Stimulated activated naive B cell treated with anti-CD40 and anti-IgM and Interleukin-4, amounts not matched to agents 10 μg/mL and 1 μg/mL and 100 μg/mL, for 72 hours (primary cell): ENCODE measurements at regions not wholly inside any gene's neighbourhood (a gene's known extent, or its start where the extent isn't known, plus 50 kb on each side); places are given as distances from the start of the nearest gene placed in this dataset.
A peak's percentile ranks its signal among the peaks of the same experiment; 100 is the strongest.

Source experiments
- ATAC-seq, 2 donors: fragments of 150-1000 bp; cut with Tn5 transposase; replicated peaks; 2 replicates each; pipeline ENCODE4 v1.10.0; 2021; ENCODE audit warnings: moderate library complexity in 1 of 2
- DNase-seq: peaks from one replicate; pipeline ENCODE4 v3.0.0; 2021
- H3K27ac Mint-ChIP-seq: one replicate; pipeline ENCODE4 v1.8.0; 2022; ENCODE audit warnings: mild to moderate bottlenecking, mixed read lengths
- H3K27me3 Mint-ChIP-seq, 2 donors: one replicate each; pipeline ENCODE4 v1.8.0; 2022; ENCODE audit warnings: mixed read lengths in 2 of 2
- H3K36me3 Mint-ChIP-seq, 2 donors: one replicate each; pipeline ENCODE4 v1.8.0; 2022; ENCODE audit warnings: mixed read lengths in 2 of 2, mild to moderate bottlenecking in 1 of 2
- H3K4me1 Mint-ChIP-seq, 2 donors: one replicate each; pipeline ENCODE4 v1.8.0; 2022; ENCODE audit warnings: mixed read lengths in 2 of 2, mild to moderate bottlenecking in 1 of 2
- H3K4me3 Mint-ChIP-seq, 2 donors: one replicate each; pipeline ENCODE4 v1.8.0; 2022; ENCODE audit warnings: mild to moderate bottlenecking in 2 of 2, mixed read lengths in 2 of 2, moderate library complexity in 1 of 2
- H3K9me3 Mint-ChIP-seq, 2 donors: one replicate each; pipeline ENCODE4 v1.8.0; 2022; ENCODE audit warnings: mixed read lengths in 2 of 2, mild to moderate bottlenecking in 1 of 2

DNA sequence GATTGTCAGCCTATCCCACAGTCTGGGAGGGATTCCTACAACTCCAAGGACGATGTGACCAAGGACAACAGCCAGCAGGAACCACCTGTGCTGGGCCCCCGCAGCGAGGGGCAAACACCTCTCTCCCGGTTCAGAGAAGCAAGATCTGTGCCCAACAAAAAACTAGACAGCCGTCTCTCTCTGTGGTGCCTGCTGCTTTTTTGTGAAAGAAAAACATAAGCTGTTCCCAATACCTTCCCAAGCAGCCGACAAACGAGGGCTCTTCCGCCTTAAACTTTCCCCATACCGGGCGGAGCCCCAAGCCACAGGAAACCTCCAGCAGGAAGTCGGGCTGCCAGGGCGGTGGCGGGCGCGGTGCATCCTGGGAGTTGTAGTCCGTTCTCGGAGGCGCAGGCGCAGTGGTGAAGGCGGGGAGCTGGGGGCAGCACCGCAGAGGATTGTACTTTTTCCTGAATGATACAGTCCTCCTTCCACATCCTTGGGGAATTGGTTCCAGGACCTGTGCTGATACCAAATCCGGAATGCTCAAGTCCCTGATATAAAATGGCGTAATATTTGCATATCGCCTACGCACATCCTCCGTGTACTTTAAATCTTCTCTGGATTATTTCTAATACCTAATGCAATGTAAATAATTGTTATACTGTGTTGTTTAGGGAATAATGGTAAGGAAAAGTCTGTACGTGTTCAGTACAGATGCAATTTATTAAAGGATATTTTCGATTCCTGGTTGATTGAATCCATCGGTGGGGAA lies 63.1 kb upstream of the IRF2 start:
- ATAC-seq (peak; percentile 81 to 83), DNase-seq (peak; percentile 87)
- no peaks in the 10 kb centered on the region for H3K27me3 Mint-ChIP-seq
- peaks cover 32 to 45% of the 10 kb centered on the region in 2 donors for H3K4me1 Mint-ChIP-seq
- peak overlapping the region; percentile 89 to 93 for H3K4me3 Mint-ChIP-seq
- H3K9me3 Mint-ChIP-seq, result no peaks in the 10 kb centered on the region
- peak overlapping the region; percentile 97 for H3K27ac Mint-ChIP-seq
- peaks cover 1 to 3% of the 10 kb centered on the region in 2 donors for H3K36me3 Mint-ChIP-seq

GRCh38 chr4:184536881-184537248 lies 62.5 kb upstream of the IRF2 start:
- no peak for DNase-seq
- Mint-ChIP-seq H3K4me1 (peaks cover 32 to 44% of the 10 kb centered on the region in 2 donors), H3K27ac (peak overlapping the region; percentile 97), H3K4me3 (peak overlapping the region; percentile 89 to 93), H3K36me3 (peaks cover 1 to 3% of the 10 kb centered on the region in 2 donors), H3K27me3 (no peaks in the 10 kb centered on the region), H3K9me3 (no peaks in the 10 kb centered on the region)
- ATAC-seq, result peak; percentile 2 to 6

GRCh38 chr4:184536065-184536880 lies 61.9 kb upstream of the IRF2 start:
- Mint-ChIP-seq H3K4me3 (peak overlapping the region; percentile 89 to 93), H3K36me3 (peaks cover 1 to 3% of the 10 kb centered on the region in 2 donors), H3K4me1 (peaks cover 33 to 48% of the 10 kb centered on the region in 2 donors), H3K9me3 (no peaks in the 10 kb centered on the region), H3K27ac (peak overlapping the region; percentile 97), H3K27me3 (no peaks in the 10 kb centered on the region)
- DNase-seq, result no peak
- ATAC-seq, result no peak

- peak overlapping the region; percentile 67 to 79 for H3K4me3 Mint-ChIP-seq
- H3K4me1 Mint-ChIP-seq, result peaks cover 40 to 60% of the 10 kb centered on the region in 2 donors
- DNase-seq (no peak), ATAC-seq (peak; percentile 41 to 52)
- no peaks in the 10 kb centered on the region for H3K27me3 Mint-ChIP-seq
- peak overlapping the region; percentile 91 for H3K27ac Mint-ChIP-seq
- H3K9me3 Mint-ChIP-seq, result no peaks in the 10 kb centered on the region
- H3K36me3 Mint-ChIP-seq, result peaks cover 1 to 3% of the 10 kb centered on the region in 2 donors
These were observed 60.4 kb upstream of the IRF2 start for GRCh38 chr4:184534511-184535391.

GRCh38 chr4:184533908-184534307 lies 59.6 kb upstream of the IRF2 start:
- peaks cover 46 to 69% of the 10 kb centered on the region in 2 donors for H3K4me1 Mint-ChIP-seq
- peak overlapping the region in 1 of 2 donors; percentile 15 for H3K4me3 Mint-ChIP-seq
- no peak for DNase-seq
- H3K9me3 Mint-ChIP-seq, result no peaks in the 10 kb centered on the region
- peaks cover 1 to 7% of the 10 kb centered on the region in 2 donors for H3K36me3 Mint-ChIP-seq
- H3K27me3 Mint-ChIP-seq, result no peaks in the 10 kb centered on the region
- peak overlapping the region; percentile 86 for H3K27ac Mint-ChIP-seq
- no peak for ATAC-seq

DNA sequence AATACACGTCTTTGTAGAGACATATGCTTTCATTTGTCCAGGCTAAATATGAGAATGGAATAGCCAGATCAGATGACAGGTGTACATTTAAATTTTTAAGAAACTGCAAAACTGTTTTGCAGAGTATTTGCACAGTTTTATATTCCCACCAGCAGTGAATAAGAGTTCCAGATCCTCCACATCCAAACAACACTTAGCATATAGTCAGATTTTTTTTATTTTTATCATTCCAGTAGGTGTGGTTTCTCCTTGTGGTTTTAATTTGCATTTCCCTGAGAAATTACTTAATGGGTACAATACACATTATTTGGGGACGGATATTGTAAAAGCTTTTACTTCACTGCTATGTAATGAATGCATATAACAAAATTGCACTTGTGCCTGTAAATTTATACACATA lies 56.7 kb upstream of the IRF2 start:
- Mint-ChIP-seq H3K4me3 (no peak overlapping the region), H3K27me3 (no peaks in the 10 kb centered on the region), H3K36me3 (peaks cover 1 to 7% of the 10 kb centered on the region in 2 donors), H3K9me3 (no peaks in the 10 kb centered on the region), H3K4me1 (peaks cover 54 to 85% of the 10 kb centered on the region in 2 donors), H3K27ac (peak overlapping the region; percentile 14)
- no peak for DNase-seq
- no peak for ATAC-seq

- Mint-ChIP-seq H3K27me3 (no peaks in the 10 kb centered on the region), H3K4me1 (peaks cover 42 to 85% of the 10 kb centered on the region in 2 donors), H3K36me3 (peaks cover 5 to 17% of the 10 kb centered on the region in 2 donors), H3K9me3 (peaks cover 6 to 7% of the 10 kb centered on the region in 2 donors), H3K27ac (no peak overlapping the region), H3K4me3 (peak overlapping the region in 1 of 2 donors; percentile 12)
- ATAC-seq, result no peak
- no peak for DNase-seq
These were observed 54.9 kb upstream of the IRF2 start for GRCh38 chr4:184529283-184529682.

DNA sequence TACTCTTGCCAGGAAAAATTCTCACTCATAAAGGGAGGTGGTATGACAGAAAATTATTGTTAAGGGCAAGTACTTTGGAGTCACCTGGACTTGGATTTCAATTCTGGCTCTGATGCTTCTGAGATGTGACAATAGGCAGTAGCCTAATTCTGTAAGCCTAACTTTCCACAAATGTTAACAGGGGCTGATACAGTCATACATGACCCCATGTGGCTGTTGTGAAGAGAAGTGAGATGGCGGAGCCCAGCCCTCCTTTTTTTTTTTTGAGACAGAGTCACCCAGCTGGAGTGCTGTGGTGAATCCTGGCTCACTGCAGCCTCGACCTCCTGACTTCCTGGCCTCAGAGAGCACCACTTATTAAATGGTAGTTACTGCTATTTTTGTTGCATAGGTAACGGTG lies 54.4 kb upstream of the IRF2 start:
- ATAC-seq, result peak; percentile 73 to 76
- DNase-seq, result no peak
- Mint-ChIP-seq H3K27ac (peak overlapping the region; percentile 42), H3K36me3 (peaks cover 5 to 17% of the 10 kb centered on the region in 2 donors), H3K9me3 (peaks cover 6 to 7% of the 10 kb centered on the region in 2 donors), H3K27me3 (no peaks in the 10 kb centered on the region), H3K4me3 (peak overlapping the region in 1 of 2 donors; percentile 8), H3K4me1 (peaks cover 42 to 85% of the 10 kb centered on the region in 2 donors)

DNA sequence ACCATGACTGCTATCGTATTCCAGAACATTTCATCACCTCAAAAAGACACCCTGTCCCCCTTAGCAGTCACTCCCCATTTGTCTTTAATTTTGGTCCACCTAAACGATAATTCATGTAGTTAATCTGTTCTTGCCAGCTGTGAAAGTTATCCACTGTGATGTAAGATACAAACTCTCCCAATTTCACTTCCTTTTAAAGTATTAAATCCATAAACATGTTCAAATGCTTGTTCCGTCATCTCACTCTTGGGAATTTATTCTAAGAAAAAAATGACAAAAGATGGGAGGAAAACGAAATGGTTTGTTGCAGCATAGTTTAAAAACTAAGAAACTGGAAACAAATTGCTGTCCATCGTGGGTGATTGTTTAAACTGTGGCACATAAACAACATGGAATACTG lies 53.7 kb upstream of the IRF2 start:
- H3K9me3 Mint-ChIP-seq, result peaks cover 6 to 7% of the 10 kb centered on the region in 2 donors
- H3K27me3 Mint-ChIP-seq, result no peaks in the 10 kb centered on the region
- peaks cover 5 to 15% of the 10 kb centered on the region in 2 donors for H3K36me3 Mint-ChIP-seq
- no peak overlapping the region for H3K27ac Mint-ChIP-seq
- peak overlapping the region in 1 of 2 donors; percentile 25 for H3K4me3 Mint-ChIP-seq
- ATAC-seq (no peak), DNase-seq (no peak)
- H3K4me1 Mint-ChIP-seq, result peaks cover 36 to 79% of the 10 kb centered on the region in 2 donors

DNA sequence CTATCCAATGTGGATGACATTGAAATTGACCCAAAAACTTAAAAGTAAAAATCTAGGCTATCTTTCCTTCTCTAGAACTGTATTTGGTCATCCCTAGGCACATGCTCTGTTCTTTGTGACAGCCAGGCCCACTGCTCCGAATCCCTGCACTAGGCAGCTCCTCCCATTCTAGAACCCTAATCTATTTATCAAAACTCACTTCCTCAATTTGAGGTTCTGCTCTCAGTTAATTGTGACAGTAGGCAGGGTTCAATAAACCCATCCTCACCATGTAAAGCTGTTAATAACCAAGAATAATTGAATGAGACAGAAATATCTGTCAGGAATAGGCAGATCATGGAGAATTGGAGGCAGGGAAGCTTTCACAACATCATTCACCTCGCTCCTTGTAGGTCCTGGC lies 51.9 kb upstream of the IRF2 start:
- ATAC-seq (peak; percentile 50), DNase-seq (no peak)
- H3K27me3 Mint-ChIP-seq, result no peaks in the 10 kb centered on the region
- H3K9me3 Mint-ChIP-seq, result peaks cover 6 to 9% of the 10 kb centered on the region in 2 donors
- H3K27ac Mint-ChIP-seq, result no peak overlapping the region
- H3K4me1 Mint-ChIP-seq, result peaks cover 32 to 64% of the 10 kb centered on the region in 2 donors
- peaks cover 4 to 15% of the 10 kb centered on the region in 2 donors for H3K36me3 Mint-ChIP-seq
- H3K4me3 Mint-ChIP-seq, result no peak overlapping the region
